HG03469 (cell line): ENCODE measurements at regions not wholly inside any gene's neighbourhood (a gene's known extent, or its start where the extent isn't known, plus 50 kb on each side); places are given as distances from the start of the nearest gene placed in this dataset.

Source experiments
- ATAC-seq: cut with Tn5 transposase; IDR thresholded peaks from one replicate; pipeline ENCODE4 v1.9.1; 2021; ENCODE audit warnings: mild to moderate bottlenecking, moderate library complexity, moderate number of reproducible peaks; ENCODE audit not compliant: unreplicated experiment

DNA sequence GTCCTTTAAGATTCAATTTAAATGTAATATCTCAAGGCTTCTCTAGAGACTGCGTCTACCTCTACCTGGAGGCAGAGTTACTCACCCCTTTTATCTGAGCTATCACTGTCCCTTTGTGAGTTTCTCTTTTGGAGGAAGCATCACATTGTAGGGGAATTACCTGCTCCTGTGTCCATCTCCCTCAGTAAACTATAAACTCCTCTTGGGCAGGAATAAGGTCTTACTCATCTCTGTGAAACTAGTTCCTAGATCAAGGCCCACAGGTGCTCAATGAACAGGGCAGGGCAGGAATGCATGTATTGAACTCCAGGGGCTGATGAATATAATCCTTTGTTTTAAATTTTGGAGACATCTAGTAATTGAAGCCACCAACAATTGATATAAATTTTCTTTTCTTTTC, 139.8 kb upstream of the ERCC6L2 start:
- ATAC-seq: no peak

DNA sequence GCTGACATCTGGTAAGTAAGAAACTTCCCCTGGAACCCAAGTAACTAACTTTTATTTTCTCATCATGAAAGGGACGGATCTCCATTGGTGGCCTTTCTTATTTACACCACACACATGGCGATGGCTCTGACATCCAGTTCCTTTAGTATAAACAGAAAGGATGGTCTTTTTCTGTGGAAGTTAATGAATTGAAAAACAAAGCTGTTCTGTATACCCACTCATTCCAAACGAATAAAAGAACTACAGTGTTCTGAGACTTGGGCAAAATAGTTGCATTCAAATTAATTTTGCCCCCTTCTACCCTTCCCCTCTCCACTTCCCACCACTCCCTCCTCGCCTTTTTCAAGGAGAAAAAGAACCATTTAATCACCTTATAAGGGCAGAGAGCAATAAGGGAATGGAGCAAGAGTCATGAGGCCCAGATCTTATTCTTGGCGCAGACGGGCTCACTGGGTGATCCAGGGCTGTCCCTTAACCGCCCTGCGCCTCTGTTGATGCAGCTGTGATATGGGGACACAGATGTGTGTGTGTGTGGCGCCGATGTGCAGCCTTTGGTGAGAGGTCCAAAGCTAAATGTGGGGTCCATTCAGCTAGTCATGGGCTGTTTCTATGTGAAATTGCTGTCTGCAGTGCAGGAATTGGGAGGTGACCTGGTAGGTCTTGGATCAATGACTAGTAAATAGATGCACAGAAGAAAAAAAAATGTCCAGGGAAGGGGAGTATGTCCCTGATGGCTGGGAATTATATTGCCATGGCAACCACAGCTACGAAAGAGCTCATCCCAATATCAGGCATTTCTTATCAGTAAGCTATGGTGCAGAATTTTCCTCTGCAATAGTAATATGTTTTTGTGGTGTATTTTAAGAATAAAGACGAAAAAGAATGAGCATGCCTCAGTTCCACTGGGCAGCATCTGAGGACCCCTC, 141.5 kb upstream of the ERCC6L2 start:
- ATAC-seq: no peak

DNA sequence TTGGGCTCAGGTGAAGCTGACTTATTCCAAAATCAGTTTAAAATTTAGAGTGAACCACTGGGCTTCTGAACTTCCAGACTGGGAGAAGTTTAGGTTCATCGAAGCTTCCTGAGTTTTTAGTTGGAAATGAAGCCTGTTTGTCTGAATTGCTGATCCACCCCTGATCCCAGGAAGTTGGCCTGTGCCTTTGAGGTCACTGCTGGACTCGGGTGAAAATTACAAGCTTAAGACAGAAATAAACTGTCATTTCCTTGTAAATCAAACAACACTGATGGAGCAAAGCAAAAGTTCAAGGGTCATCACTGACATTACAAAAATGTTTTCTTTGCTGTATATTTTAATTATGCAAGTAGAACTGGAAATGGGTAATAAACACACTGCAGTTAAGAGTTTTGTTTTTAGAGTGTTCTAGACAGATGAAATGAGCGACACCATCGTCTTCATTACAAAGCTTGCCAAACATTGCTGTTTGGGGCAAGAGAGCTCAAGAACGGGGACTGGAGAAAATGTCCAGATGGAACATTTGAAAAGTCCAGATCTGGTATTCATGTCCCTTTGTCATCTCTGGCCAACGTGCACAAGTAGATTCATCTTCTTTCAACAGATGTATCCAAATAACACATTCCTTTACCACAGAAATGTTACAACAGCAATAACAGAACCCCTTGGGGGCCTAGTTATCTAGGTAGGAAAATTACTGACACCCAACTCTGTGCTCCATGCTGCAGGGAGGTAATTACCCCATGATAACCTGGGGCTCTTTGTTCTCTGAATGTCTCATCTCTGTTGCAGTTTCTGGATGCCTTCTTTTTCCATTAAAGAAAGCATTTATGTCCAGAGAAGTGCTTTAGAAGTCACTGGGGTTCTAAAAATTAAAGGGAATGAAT, 142.4 kb upstream of the ERCC6L2 start:
- no peak for ATAC-seq

- no peak for ATAC-seq
These were observed 143.6 kb upstream of the ERCC6L2 start for GRCh38 chr9:95731876-95732275.

- ATAC-seq: no peak
These were observed 145.7 kb upstream of the ERCC6L2 start for GRCh38 chr9:95729669-95730368.

GRCh38 chr9:95729046-95729445, 146.4 kb upstream of the ERCC6L2 start:
- ATAC-seq: no peak

DNA sequence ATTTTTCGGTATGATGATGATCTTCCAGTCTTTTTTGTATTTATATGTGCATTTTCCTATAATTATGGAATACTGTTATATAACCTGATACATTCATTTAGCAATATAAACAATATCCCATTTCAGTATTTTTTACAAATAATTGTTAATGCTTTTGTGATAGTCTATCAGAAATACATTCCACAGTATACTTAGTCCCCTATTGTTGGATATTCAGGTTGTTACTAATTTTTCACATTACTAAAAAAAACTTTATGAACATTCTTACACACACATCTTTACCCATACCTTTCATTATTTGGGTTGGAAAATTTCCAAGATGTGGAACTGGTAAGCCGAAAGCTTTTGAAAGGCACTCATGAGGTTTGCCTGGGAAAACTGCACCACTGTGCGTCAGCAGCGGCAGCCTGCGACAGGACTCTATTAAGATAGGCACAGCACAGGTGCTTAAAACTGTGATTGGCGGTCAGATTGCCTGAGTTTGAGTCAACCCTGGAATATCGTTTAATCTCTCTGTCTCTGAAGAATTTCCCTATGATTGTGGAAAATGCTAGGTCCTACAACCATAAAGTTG, 147.5 kb upstream of the ERCC6L2 start:
- ATAC-seq: no peak

- no peak for ATAC-seq
These were observed 148.7 kb upstream of the ERCC6L2 start for GRCh38 chr9:95726756-95727155.

- no peak for ATAC-seq
These were observed 150.4 kb upstream of the ERCC6L2 start for GRCh38 chr9:95725045-95725444.

DNA sequence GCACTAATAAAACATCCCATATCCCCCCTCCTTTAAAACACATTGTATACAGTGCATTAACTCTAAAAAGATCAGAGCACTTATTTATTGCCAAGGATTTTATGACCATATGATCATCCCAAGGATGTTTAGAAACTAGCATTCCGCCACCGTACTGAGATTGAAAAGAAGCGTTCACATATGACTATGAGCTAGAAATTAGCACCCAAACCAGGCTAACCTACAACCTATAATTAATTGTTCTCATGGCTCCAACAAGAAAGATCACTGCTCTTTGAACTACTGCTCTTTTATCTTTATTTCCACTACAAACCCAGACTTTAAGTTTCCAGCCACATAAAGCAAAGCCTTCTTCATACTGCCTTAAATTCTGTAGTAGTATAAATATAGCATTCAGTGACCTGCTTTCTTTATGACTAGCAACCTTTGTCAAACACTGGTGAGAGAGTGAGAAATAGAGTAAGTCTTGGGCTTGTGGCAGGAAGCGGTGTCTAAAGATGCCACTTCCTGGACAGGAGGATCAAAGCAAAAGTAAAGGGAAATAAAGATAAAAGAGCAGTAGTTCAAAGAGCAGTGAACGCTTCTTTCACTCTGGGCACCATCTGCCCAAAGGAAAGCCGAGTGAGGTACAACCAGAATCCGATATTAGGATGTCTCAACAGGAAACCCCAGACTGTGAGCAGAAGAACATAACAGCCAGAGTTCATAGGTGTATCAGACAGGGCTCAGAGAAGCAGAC, 151.1 kb upstream of the ERCC6L2 start:
- peak; percentile 94 for ATAC-seq

DNA sequence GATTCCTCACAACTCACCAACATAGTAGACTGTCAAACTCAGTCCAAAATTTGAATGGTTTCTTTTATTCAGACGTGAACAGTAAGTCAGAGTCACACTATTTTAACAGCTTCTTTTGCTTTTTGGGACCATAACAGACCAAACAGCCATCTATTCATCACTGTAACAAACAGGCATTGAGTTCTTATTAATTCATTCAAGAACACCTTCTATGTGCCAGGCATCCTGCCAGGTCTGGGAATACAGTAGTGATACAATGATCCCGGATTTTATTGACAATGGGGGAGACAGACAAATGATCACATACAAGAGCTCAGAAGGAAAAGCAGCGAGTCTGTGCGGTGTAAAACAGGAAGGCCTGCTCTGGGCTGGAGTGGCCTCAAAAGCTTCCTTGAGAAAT, 153.3 kb upstream of the ERCC6L2 start:
- ATAC-seq: no peak

DNA sequence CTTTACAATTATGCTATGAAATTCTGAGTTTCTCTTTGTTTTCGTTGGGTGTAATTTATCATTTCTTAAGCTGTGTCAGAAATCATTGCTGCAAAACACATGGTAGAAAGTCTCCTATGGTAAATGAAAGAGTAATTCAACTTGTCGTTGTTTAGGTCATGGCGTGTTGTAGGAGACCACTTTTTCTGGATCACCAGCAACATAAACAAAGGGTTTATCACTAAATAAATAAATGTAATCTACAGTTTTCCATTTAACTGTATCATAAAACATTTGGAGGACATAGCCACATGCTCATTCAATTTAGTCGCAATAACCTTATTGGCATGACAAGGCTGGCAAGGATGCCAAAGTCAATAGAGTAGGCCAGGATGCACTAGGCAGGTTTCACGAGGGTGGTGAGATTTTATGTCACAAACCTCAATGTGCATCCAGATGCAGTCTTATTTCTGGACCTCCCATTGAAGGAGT, 154.4 kb upstream of the ERCC6L2 start:
- ATAC-seq: no peak

DNA sequence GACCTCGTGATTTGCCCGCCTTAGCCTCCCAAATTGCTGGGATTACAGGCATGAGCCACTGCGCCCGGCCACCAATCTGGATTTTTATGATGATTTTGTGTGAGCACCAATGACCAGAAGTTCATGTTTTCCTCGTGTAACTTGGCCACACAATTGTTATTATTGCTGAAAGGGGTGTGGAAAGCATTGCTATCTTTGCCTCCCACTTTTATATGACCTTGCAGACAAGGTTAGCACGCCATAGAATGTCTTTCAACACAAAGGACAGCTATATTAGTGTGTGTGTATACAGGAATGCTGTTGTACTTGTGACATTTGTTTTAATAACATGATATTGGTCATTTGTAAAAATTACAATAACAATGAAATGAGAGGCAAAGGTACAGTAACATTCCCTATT, 155.0 kb upstream of the ERCC6L2 start:
- ATAC-seq: no peak

GRCh38 chr9:95719354-95719753, 156.1 kb upstream of the ERCC6L2 start:
- no peak for ATAC-seq

DNA sequence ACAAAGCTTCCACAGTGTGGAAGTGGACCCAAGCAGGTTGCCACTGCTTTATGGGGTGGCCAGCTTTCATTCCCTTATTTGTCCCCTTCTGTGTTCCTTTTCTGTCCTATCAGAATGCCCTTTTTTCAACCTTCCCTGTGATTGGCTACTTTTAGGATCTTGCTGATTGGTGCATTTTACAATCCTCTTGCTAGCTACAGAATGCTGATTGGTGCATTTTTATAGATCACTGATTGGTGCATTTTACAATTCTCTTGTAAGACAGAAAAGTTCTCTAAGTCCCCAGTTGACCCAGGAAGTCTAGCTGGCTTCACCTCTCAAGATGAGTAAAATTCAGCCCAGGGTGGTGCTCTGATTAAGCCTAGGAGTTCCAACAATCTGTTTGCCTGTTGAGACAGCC, 157.2 kb upstream of the ERCC6L2 start:
- ATAC-seq: no peak

GRCh38 chr9:95715868-95716435, 159.5 kb upstream of the ERCC6L2 start:
- no peak for ATAC-seq

DNA sequence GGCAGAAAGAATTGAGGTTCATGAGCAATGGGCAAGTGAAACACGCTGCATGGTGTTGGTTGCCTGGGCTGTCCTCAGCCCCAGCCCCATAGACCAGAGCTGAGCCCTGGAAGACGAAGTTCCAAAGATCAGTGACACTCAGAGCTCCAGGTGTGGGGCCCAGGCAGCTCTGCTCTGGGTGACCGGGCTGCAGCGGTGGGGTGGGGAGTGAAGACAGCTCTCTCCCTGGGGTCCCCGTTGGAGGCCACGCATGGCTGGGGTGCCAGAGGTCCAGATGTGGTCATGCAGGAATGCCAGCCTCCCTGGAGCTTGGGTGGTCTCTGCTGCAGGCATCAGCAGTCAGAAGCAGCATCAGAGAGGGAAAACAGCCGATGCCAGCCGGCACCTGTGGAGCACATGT, 165.0 kb upstream of the ERCC6L2 start:
- no peak for ATAC-seq

GRCh38 chr9:95696701-95697100, 178.8 kb upstream of the ERCC6L2 start:
- ATAC-seq: no peak

DNA sequence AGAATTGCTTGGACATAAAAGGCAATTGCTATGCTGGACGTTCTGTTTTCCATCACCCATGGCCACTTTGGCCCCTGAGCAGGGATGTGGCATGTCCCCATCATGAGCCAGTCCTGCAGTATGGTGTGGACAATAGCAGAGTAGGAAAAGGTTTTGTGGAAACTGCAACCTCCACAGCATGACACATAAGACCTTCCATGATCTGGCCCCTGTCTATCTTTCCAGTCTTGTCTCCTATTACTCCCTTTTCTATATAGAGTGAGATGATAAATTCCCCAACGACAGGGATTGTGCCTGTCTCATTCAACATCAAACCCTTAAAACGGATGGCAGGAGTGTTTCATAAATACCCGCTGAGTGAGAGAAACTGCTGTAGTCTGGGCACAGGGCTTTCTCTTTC, 174.7 kb upstream of the PTCH1 start:
- no peak for ATAC-seq

- no peak for ATAC-seq
These were observed 172.9 kb upstream of the PTCH1 start for GRCh38 chr9:95689669-95690068.
